ENCODE measurements at regions not wholly inside any gene's neighbourhood (a gene's known extent, or its start where the extent isn't known, plus 50 kb on each side); places are given as distances from the start of the nearest gene placed in this dataset.

DNA sequence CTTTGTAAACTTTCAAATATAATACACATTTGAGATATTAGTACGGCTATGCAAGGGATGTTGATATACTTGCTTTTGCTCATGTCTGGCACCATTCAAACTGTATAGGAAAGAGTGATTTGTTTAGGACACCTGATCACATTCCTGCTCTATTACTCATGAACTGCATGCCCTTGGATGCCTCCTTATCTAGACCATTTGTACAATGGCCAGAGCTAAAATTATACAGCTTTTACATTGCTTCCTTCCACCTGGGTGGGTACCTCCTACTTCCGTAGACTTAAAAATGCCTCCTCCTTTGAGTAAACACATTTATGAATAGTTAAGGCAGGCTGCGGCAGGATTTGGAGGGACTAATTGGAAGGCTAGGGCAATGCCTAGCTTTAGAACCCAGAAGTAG lies 85.4 kb upstream of the PBX1 start:
- H2BK12ac ChIP-seq (ENCODE audit: low read length in 2 of 2), result no peak overlapping the region
- no peak overlapping the region for H3K23ac ChIP-seq (ENCODE audit: low read length in 2 of 2)
- no peaks in the 10 kb centered on the region for H3K36me3 ChIP-seq (ENCODE audit: control insufficient read depth in 1 of 2, insufficient read depth in 2 of 2, low read depth in 1 of 2, low read length in 2 of 2)
- H3K27ac ChIP-seq (ENCODE audit: low read length, poor library complexity, severe bottlenecking), result no peak overlapping the region
- no peak overlapping the region for H3K14ac ChIP-seq (ENCODE audit: low read length in 2 of 2)
- no peak overlapping the region for H4K91ac ChIP-seq (ENCODE audit: low read length)
- no peak overlapping the region for H3K4me2 ChIP-seq (ENCODE audit: low read length, poor library complexity, severe bottlenecking)
- H4K8ac ChIP-seq (ENCODE audit: low read length), result no peak overlapping the region
- no peak overlapping the region for H2BK15ac ChIP-seq (ENCODE audit: low read depth, poor library complexity, severe bottlenecking)
- no peaks in the 10 kb centered on the region for H3K4me1 ChIP-seq (ENCODE audit: control insufficient read depth, insufficient read depth, low read depth, low read length)
- no peak overlapping the region for H3K4me3 ChIP-seq (ENCODE audit: insufficient read depth in 1 of 2, low read depth in 1 of 2, low read length in 2 of 2)
- no peaks in the 10 kb centered on the region for H3K9me3 ChIP-seq (ENCODE audit: control insufficient read depth, low read length)
- DNase-seq, result no peak
- no peak overlapping the region for H2AFZ ChIP-seq (ENCODE audit: low read depth, low read length)
- H2AK5ac ChIP-seq (ENCODE audit: low read length, severe bottlenecking), result no peak overlapping the region
- no peak overlapping the region for H3K18ac ChIP-seq (ENCODE audit: low read depth in 1 of 2, low read length in 2 of 2)
- peaks cover 0 to 10% of the 10 kb centered on the region in 2 experiments for H3K27me3 ChIP-seq (ENCODE audit: control insufficient read depth in 1 of 2, insufficient read depth in 1 of 2, low read length in 2 of 2)
- 100% methylated on average over 2 of the region's 3 CpGs for WGBS
- no peak overlapping the region for H2BK5ac ChIP-seq (ENCODE audit: low read depth, low read length, poor library complexity, severe bottlenecking)
- no peak overlapping the region for H3K4ac ChIP-seq (ENCODE audit: low read depth in 1 of 2, low read length in 2 of 2)
- H2BK120ac ChIP-seq (ENCODE audit: low read depth, low read length), result no peak overlapping the region
- H3K9ac ChIP-seq (ENCODE audit: low read length), result no peak overlapping the region
- no peaks in the 10 kb centered on the region for H3K79me1 ChIP-seq (replicated peaks; ENCODE audit: low read length, poor library complexity, severe bottlenecking)

- Histone ChIP-seq H3K4me2 (ENCODE audit: low read length, poor library complexity, severe bottlenecking) (no peak overlapping the region), H2BK120ac (ENCODE audit: low read depth, low read length) (no peak overlapping the region), H2AK5ac (ENCODE audit: low read length, severe bottlenecking) (no peak overlapping the region), H3K4ac (ENCODE audit: low read depth in 1 of 2, low read length in 2 of 2) (no peak overlapping the region), H2BK5ac (ENCODE audit: low read depth, low read length, poor library complexity, severe bottlenecking) (no peak overlapping the region), H3K9ac (ENCODE audit: low read length) (no peak overlapping the region), H3K23ac (ENCODE audit: low read length in 2 of 2) (no peak overlapping the region), H3K27ac (ENCODE audit: low read length, poor library complexity, severe bottlenecking) (no peak overlapping the region), H2BK15ac (ENCODE audit: low read depth, poor library complexity, severe bottlenecking) (no peak overlapping the region), H2AFZ (ENCODE audit: low read depth, low read length) (no peak overlapping the region), H3K79me1 (replicated peaks; ENCODE audit: low read length, poor library complexity, severe bottlenecking) (no peaks in the 10 kb centered on the region), H3K36me3 (ENCODE audit: control insufficient read depth in 1 of 2, insufficient read depth in 2 of 2, low read depth in 1 of 2, low read length in 2 of 2) (no peaks in the 10 kb centered on the region), H2BK12ac (ENCODE audit: low read length in 2 of 2) (no peak overlapping the region), H4K8ac (ENCODE audit: low read length) (no peak overlapping the region), H3K4me1 (ENCODE audit: control insufficient read depth, insufficient read depth, low read depth, low read length) (no peaks in the 10 kb centered on the region), H3K14ac (ENCODE audit: low read length in 2 of 2) (no peak overlapping the region), H3K4me3 (ENCODE audit: insufficient read depth in 1 of 2, low read depth in 1 of 2, low read length in 2 of 2) (no peak overlapping the region), H4K91ac (ENCODE audit: low read length) (no peak overlapping the region), H3K9me3 (ENCODE audit: control insufficient read depth, low read length) (no peaks in the 10 kb centered on the region), H3K27me3 (ENCODE audit: control insufficient read depth in 1 of 2, insufficient read depth in 1 of 2, low read length in 2 of 2) (no peaks in the 10 kb centered on the region), H3K18ac (ENCODE audit: low read depth in 1 of 2, low read length in 2 of 2) (no peak overlapping the region)
- DNase-seq, result no peak
- 75% methylated on average over 4 of the region's 7 CpGs for WGBS
These were observed 83.2 kb upstream of the PBX1 start for GRCh38 chr1:164475834-164476233.

DNA sequence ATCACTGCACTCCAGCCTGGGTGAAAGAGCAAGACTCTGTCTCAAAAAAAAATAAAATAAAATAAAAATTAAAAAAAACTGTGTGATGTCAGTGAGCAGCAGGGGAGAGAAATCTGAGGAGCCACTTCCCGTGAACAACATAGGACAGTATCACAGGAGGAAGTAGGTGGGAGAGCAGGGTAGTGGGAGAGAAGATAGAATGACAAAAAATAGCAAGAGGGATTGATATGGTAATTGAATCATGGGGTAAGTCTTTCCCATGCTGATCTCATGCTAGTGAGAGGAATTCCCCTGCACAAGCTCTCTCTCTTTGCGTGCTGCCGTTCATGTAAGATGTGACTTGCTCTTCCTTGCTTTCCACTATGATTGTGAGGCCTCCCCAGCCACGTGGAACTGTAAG lies 81.6 kb upstream of the PBX1 start:
- H3K36me3 ChIP-seq (ENCODE audit: control insufficient read depth in 1 of 2, insufficient read depth in 2 of 2, low read depth in 1 of 2, low read length in 2 of 2), result no peaks in the 10 kb centered on the region
- H3K79me1 ChIP-seq (replicated peaks; ENCODE audit: low read length, poor library complexity, severe bottlenecking), result no peaks in the 10 kb centered on the region
- no peak overlapping the region for H3K23ac ChIP-seq (ENCODE audit: low read length in 2 of 2)
- whole genome bisulfite sequencing, result 97% methylated on average over 3 of the region's 4 CpGs
- no peaks in the 10 kb centered on the region for H3K4me1 ChIP-seq (ENCODE audit: control insufficient read depth, insufficient read depth, low read depth, low read length)
- H2AK5ac ChIP-seq (ENCODE audit: low read length, severe bottlenecking), result no peak overlapping the region
- no peak overlapping the region for H4K8ac ChIP-seq (ENCODE audit: low read length)
- no peak overlapping the region for H3K27ac ChIP-seq (ENCODE audit: low read length, poor library complexity, severe bottlenecking)
- no peak overlapping the region for H2BK15ac ChIP-seq (ENCODE audit: low read depth, poor library complexity, severe bottlenecking)
- H3K14ac ChIP-seq (ENCODE audit: low read length in 2 of 2), result no peak overlapping the region
- H3K4ac ChIP-seq (ENCODE audit: low read depth in 1 of 2, low read length in 2 of 2), result no peak overlapping the region
- H3K4me2 ChIP-seq (ENCODE audit: low read length, poor library complexity, severe bottlenecking), result no peak overlapping the region
- H3K18ac ChIP-seq (ENCODE audit: low read depth in 1 of 2, low read length in 2 of 2), result no peak overlapping the region
- no peak overlapping the region for H3K4me3 ChIP-seq (ENCODE audit: insufficient read depth in 1 of 2, low read depth in 1 of 2, low read length in 2 of 2)
- no peak overlapping the region for H2BK5ac ChIP-seq (ENCODE audit: low read depth, low read length, poor library complexity, severe bottlenecking)
- H3K9me3 ChIP-seq (ENCODE audit: control insufficient read depth, low read length), result no peaks in the 10 kb centered on the region
- DNase-seq, result no peak
- H3K9ac ChIP-seq (ENCODE audit: low read length), result no peak overlapping the region
- H2BK120ac ChIP-seq (ENCODE audit: low read depth, low read length), result no peak overlapping the region
- no peak overlapping the region for H4K91ac ChIP-seq (ENCODE audit: low read length)
- H2AFZ ChIP-seq (ENCODE audit: low read depth, low read length), result no peak overlapping the region
- H2BK12ac ChIP-seq (ENCODE audit: low read length in 2 of 2), result no peak overlapping the region
- H3K27me3 ChIP-seq (ENCODE audit: control insufficient read depth in 1 of 2, insufficient read depth in 1 of 2, low read length in 2 of 2), result no peaks in the 10 kb centered on the region

GRCh38 chr1:164479242-164479641 lies 79.7 kb upstream of the PBX1 start:
- Histone ChIP-seq H3K27ac (ENCODE audit: low read length, poor library complexity, severe bottlenecking) (no peak overlapping the region), H3K4me2 (ENCODE audit: low read length, poor library complexity, severe bottlenecking) (no peak overlapping the region), H2AK5ac (ENCODE audit: low read length, severe bottlenecking) (no peak overlapping the region), H3K18ac (ENCODE audit: low read depth in 1 of 2, low read length in 2 of 2) (no peak overlapping the region), H3K4me3 (ENCODE audit: insufficient read depth in 1 of 2, low read depth in 1 of 2, low read length in 2 of 2) (no peak overlapping the region), H3K79me1 (replicated peaks; ENCODE audit: low read length, poor library complexity, severe bottlenecking) (no peaks in the 10 kb centered on the region), H3K36me3 (ENCODE audit: control insufficient read depth in 1 of 2, insufficient read depth in 2 of 2, low read depth in 1 of 2, low read length in 2 of 2) (no peaks in the 10 kb centered on the region), H2BK12ac (ENCODE audit: low read length in 2 of 2) (no peak overlapping the region), H3K4ac (ENCODE audit: low read depth in 1 of 2, low read length in 2 of 2) (no peak overlapping the region), H3K27me3 (ENCODE audit: control insufficient read depth in 1 of 2, insufficient read depth in 1 of 2, low read length in 2 of 2) (no peaks in the 10 kb centered on the region), H3K9ac (ENCODE audit: low read length) (no peak overlapping the region), H2AFZ (ENCODE audit: low read depth, low read length) (no peak overlapping the region), H3K4me1 (ENCODE audit: control insufficient read depth, insufficient read depth, low read depth, low read length) (no peaks in the 10 kb centered on the region), H3K9me3 (ENCODE audit: control insufficient read depth, low read length) (no peaks in the 10 kb centered on the region), H4K8ac (ENCODE audit: low read length) (no peak overlapping the region), H2BK120ac (ENCODE audit: low read depth, low read length) (no peak overlapping the region), H2BK15ac (ENCODE audit: low read depth, poor library complexity, severe bottlenecking) (no peak overlapping the region), H3K23ac (ENCODE audit: low read length in 2 of 2) (no peak overlapping the region), H3K14ac (ENCODE audit: low read length in 2 of 2) (no peak overlapping the region), H4K91ac (ENCODE audit: low read length) (no peak overlapping the region), H2BK5ac (ENCODE audit: low read depth, low read length, poor library complexity, severe bottlenecking) (no peak overlapping the region)
- WGBS, result 73% methylated on average over 1 of the region's 1 CpG
- DNase-seq, result no peak

Measured in mesenchymal stem cell (in vitro differentiated cells and primary cell).